Right cardiac atrium (tissue), 5 donors: ENCODE measurements at regions not wholly inside any gene's neighbourhood (a gene's known extent, or its start where the extent isn't known, plus 50 kb on each side); places are given as distances from the start of the nearest gene placed in this dataset.
"Not testable (repeated sequence)": the region's sequence is repeated elsewhere in the genome, so short reads cannot be mapped to it uniquely, and the experiment has no call there.

ENCODE experiments used
- ATAC-seq, 2 donors: fragments of 200-7000 bp; cut with Tn5 transposase; one replicate each; pipeline versions ENCODE4 v1.8.0 to v1.9.1; 2020; ENCODE audit warnings: moderate library complexity in 2 of 2, mild to moderate bottlenecking in 1 of 2
- DNase-seq, 3 donors: peaks; one replicate each; pipeline ENCODE4 v3.0.0-alpha.2; 2020
- H3K27ac ChIP-seq: one replicate; pipeline ENCODE4 v1.5.1; 2013; ENCODE audit warnings: mild to moderate bottlenecking, low read length, control low read depth, moderate library complexity
- H3K27me3 ChIP-seq: one replicate; pipeline ENCODE4 v1.6.1; 2013; ENCODE audit not compliant: control insufficient read depth, insufficient read depth
- H3K4me1 ChIP-seq: one replicate; pipeline ENCODE4 v1.6.1; 2013; ENCODE audit warnings: low read length; ENCODE audit not compliant: control insufficient read depth, insufficient read depth
- H3K4me3 ChIP-seq: one replicate; pipeline ENCODE4 v1.5.1; 2013; ENCODE audit warnings: low read length, control low read depth
- H3K9me3 ChIP-seq: one replicate; pipeline ENCODE4 v1.6.1; 2013; ENCODE audit warnings: low read length; ENCODE audit not compliant: control insufficient read depth
- WGBS: extraction: QIAGEN DNeasy Blood & Tissue Kit; methylation state at CpG from one replicate; pipeline ENCODE4 v1.1.7; 2013; 5-methylcytosine and 5-hydroxymethylcytosine counted together
- intact Hi-C, 4 donors: fragments of 100-400 bp; cut with DNase I; formaldehyde crosslinking; loops; one replicate each; pipeline versions ENCODE4 v1.11.0 to v1.14.0; 2022 to 2023
- donor health status: healthy with polysubstance abuse.
- donor health status: DM: no; HTN: yes; CAD: no.
- donor health status: DM: no; HTN: no; CAD: no.
- donor health status: DM: no; HTN: yes; CAD: no; lungs with severe emphysema.
- donor health status: DM: yes; HTN: yes; CAD: no.

GRCh38 chr14:106591539-106591938, 1065.2 kb downstream of the TMEM121 start:
- H3K27ac ChIP-seq, H3K4me3 ChIP-seq, H3K9me3 ChIP-seq, DNase-seq, intact Hi-C loops, ATAC-seq, H3K4me1 ChIP-seq, H3K27me3 ChIP-seq: not testable (repeated sequence)
- WGBS, result 82% methylated on average over 7 of the region's 7 CpGs

GRCh38 chr14:106592115-106592852, 1065.9 kb downstream of the TMEM121 start:
- H3K27me3 ChIP-seq, H3K9me3 ChIP-seq, intact Hi-C loops, H3K27ac ChIP-seq, ATAC-seq, H3K4me1 ChIP-seq, H3K4me3 ChIP-seq: not testable (repeated sequence)
- WGBS, result 63% methylated on average over 24 of the region's 24 CpGs
- DNase-seq, result peak in 1 of 3 donors; percentile 58

GRCh38 chr14:106599209-106599608, 1072.8 kb downstream of the TMEM121 start:
- intact Hi-C loops, result no loop called here
- DNase-seq (no peak), ATAC-seq (no peak)
- H3K4me3 ChIP-seq, result no peak overlapping the region
- H3K27ac ChIP-seq, result no peak overlapping the region
- H3K4me1 ChIP-seq, result no peaks in the 10 kb centered on the region
- H3K27me3 ChIP-seq, result no peaks in the 10 kb centered on the region
- 54% methylated on average over 2 of the region's 2 CpGs for WGBS
- no peaks in the 10 kb centered on the region for H3K9me3 ChIP-seq

- 54% methylated on average over 27 of the region's 27 CpGs for WGBS
- H3K9me3 ChIP-seq, result no peaks in the 10 kb centered on the region
- no peaks in the 10 kb centered on the region for H3K27me3 ChIP-seq
- no peak overlapping the region for H3K4me3 ChIP-seq
- intact Hi-C loops, result no loop called here
- H3K27ac ChIP-seq, result no peak overlapping the region
- H3K4me1 ChIP-seq, result no peaks in the 10 kb centered on the region
- DNase-seq (peak; percentile 21 to 63 (median 60)), ATAC-seq (no peak)
Observed at GRCh38 chr14:106605548-106606448, 1079.4 kb downstream of the TMEM121 start.

GRCh38 chr14:106606936-106607335, 1080.6 kb downstream of the TMEM121 start:
- Histone ChIP-seq H3K4me1 (no peaks in the 10 kb centered on the region), H3K9me3 (no peaks in the 10 kb centered on the region), H3K27ac (no peak overlapping the region), H3K27me3 (no peaks in the 10 kb centered on the region), H3K4me3 (no peak overlapping the region)
- intact Hi-C loops, result no loop called here
- no peak for DNase-seq
- ATAC-seq, result no peak
- 59% methylated on average over 2 of the region's 2 CpGs for WGBS

GRCh38 chr14:106610691-106611090, 1084.3 kb downstream of the TMEM121 start:
- intact Hi-C loops, result no loop called here
- Histone ChIP-seq H3K4me3 (no peak overlapping the region), H3K27me3 (no peaks in the 10 kb centered on the region), H3K27ac (no peak overlapping the region), H3K9me3 (no peaks in the 10 kb centered on the region), H3K4me1 (no peaks in the 10 kb centered on the region)
- 49% methylated on average over 4 of the region's 4 CpGs for WGBS
- DNase-seq (no peak), ATAC-seq (no peak)

GRCh38 chr14:106613256-106613655, 1086.9 kb downstream of the TMEM121 start:
- no peak for ATAC-seq
- Histone ChIP-seq H3K27me3 (no peaks in the 10 kb centered on the region), H3K4me3 (no peak overlapping the region), H3K4me1 (no peaks in the 10 kb centered on the region), H3K27ac (no peak overlapping the region), H3K9me3 (no peaks in the 10 kb centered on the region)
- intact Hi-C loops, result no loop called here
- 57% methylated on average over 4 of the region's 4 CpGs for WGBS
- no peak for DNase-seq

- intact Hi-C loops, H3K4me1 ChIP-seq, H3K4me3 ChIP-seq, ATAC-seq, H3K27ac ChIP-seq, H3K27me3 ChIP-seq, H3K9me3 ChIP-seq: not testable (repeated sequence)
- peak; percentile 46 to 75 (median 61) for DNase-seq
- 44% methylated on average over 9 of the region's 9 CpGs for WGBS
Observed at GRCh38 chr14:106618471-106618951, 1092.1 kb downstream of the TMEM121 start.

GRCh38 chr14:106619606-106620005, 1093.2 kb downstream of the TMEM121 start:
- Histone ChIP-seq H3K9me3 (no peaks in the 10 kb centered on the region), H3K27ac (no peak overlapping the region), H3K4me3 (no peak overlapping the region), H3K4me1 (no peaks in the 10 kb centered on the region), H3K27me3 (no peaks in the 10 kb centered on the region)
- ATAC-seq (no peak), DNase-seq (no peak)
- intact Hi-C loops, result no loop called here
- 4% methylated on average over 1 of the region's 1 CpG for WGBS

- intact Hi-C loops, result no loop called here
- Histone ChIP-seq H3K27me3 (no peaks in the 10 kb centered on the region), H3K4me3 (no peak overlapping the region), H3K4me1 (no peaks in the 10 kb centered on the region), H3K9me3 (no peaks in the 10 kb centered on the region), H3K27ac (no peak overlapping the region)
- WGBS, result 53% methylated on average over 2 of the region's 2 CpGs
- ATAC-seq (no peak), DNase-seq (no peak)
Observed at GRCh38 chr14:106620368-106620767, 1094.0 kb downstream of the TMEM121 start.

- Histone ChIP-seq H3K9me3 (no peaks in the 10 kb centered on the region), H3K27me3 (no peaks in the 10 kb centered on the region), H3K4me3 (no peak overlapping the region), H3K4me1 (no peaks in the 10 kb centered on the region), H3K27ac (no peak overlapping the region)
- intact Hi-C loops, result no loop called here
- DNase-seq (no peak), ATAC-seq (no peak)
- 57% methylated on average over 12 of the region's 12 CpGs for WGBS
Observed at GRCh38 chr14:106622200-106622745, 1095.9 kb downstream of the TMEM121 start.
